Activated naive CD4-positive, alpha-beta T cell treated with anti-CD3 and anti-CD28 coated beads, Interleukin-2, amount 50 U/mL, for 24 hours (primary cell): ENCODE measurements at regions not wholly inside any gene's neighbourhood (a gene's known extent, or its start where the extent isn't known, plus 50 kb on each side); places are given as distances from the start of the nearest gene placed in this dataset.

Experiments
- H3K27ac Mint-ChIP-seq: one replicate; pipeline ENCODE4 v1.8.0; 2021; ENCODE audit warnings: mild to moderate bottlenecking, mixed read lengths
- H3K27me3 Mint-ChIP-seq: one replicate; pipeline ENCODE4 v1.8.0; 2021; ENCODE audit warnings: mixed read lengths
- H3K36me3 Mint-ChIP-seq: one replicate; pipeline ENCODE4 v1.8.0; 2021; ENCODE audit warnings: mixed read lengths
- H3K4me1 Mint-ChIP-seq: one replicate; pipeline ENCODE4 v1.8.0; 2021; ENCODE audit warnings: mixed read lengths
- H3K4me3 Mint-ChIP-seq: one replicate; pipeline ENCODE4 v1.8.0; 2021; ENCODE audit warnings: mild to moderate bottlenecking, mixed read lengths
- H3K9me3 Mint-ChIP-seq: one replicate; pipeline ENCODE4 v1.8.0; 2021; ENCODE audit warnings: mixed read lengths

DNA sequence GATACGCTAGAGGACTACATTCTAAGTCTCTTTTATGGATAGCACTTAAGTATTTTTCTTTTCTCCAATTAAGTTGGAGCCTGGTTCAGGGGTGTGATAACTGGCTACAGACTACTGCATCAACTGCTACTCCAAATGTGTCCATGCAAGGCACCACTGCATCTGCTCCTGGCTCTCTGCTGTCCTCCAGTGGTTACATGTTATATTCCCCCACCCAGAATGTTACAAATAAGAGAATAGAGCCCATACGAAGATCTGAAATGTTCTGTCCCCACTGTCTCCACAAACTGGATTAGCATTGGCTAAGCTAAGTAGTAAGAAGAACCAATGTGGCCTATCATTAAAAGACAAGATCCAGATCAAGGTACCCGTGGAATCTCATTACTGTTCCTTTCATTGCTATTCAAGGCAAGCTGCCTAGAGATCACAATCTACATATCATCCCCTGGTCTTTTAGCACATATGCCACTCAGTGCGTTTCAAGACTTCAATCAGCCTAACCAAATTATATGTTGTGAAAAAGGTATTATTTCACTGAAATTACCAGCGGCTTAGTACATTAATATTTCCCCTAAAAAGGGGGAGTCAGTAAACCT, 308.3 kb upstream of the SLC8A1 start:
- peaks cover 4% of the 10 kb centered on the region for H3K9me3 Mint-ChIP-seq
- no peak overlapping the region for H3K27ac Mint-ChIP-seq
- no peaks in the 10 kb centered on the region for H3K36me3 Mint-ChIP-seq
- H3K27me3 Mint-ChIP-seq: no peaks in the 10 kb centered on the region
- no peak overlapping the region for H3K4me3 Mint-ChIP-seq
- H3K4me1 Mint-ChIP-seq: no peaks in the 10 kb centered on the region

- H3K27me3 Mint-ChIP-seq: no peaks in the 10 kb centered on the region
- no peaks in the 10 kb centered on the region for H3K36me3 Mint-ChIP-seq
- H3K9me3 Mint-ChIP-seq: peaks cover 4% of the 10 kb centered on the region
- H3K4me3 Mint-ChIP-seq: no peak overlapping the region
- H3K4me1 Mint-ChIP-seq: no peaks in the 10 kb centered on the region
- no peak overlapping the region for H3K27ac Mint-ChIP-seq
These were observed 321.4 kb upstream of the SLC8A1 start for GRCh38 chr2:40773291-40773690.

GRCh38 chr2:40783704-40784103, 331.8 kb upstream of the SLC8A1 start:
- Mint-ChIP-seq H3K4me1 (no peaks in the 10 kb centered on the region), H3K27me3 (no peaks in the 10 kb centered on the region), H3K9me3 (peaks cover 14% of the 10 kb centered on the region), H3K4me3 (no peak overlapping the region), H3K27ac (no peak overlapping the region), H3K36me3 (no peaks in the 10 kb centered on the region)

DNA sequence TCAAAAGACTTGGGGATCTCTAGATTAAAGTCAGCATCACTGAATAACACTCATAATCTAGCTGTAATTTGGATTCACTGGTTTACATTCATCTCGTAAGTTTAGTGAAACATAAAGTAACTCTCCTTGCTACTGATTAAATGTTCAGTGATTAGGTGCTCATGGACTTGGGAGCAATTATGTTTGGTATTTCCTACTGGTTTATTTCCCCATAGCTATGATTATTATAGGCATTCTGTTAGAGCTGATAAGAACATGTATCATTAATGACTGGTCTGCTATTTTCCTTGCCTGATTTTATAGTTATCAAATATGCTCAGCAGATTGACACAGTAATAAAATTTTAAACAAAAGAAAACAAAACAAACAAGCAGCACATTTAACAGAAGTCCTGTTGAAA, 334.7 kb upstream of the SLC8A1 start:
- Mint-ChIP-seq H3K4me3 (no peak overlapping the region), H3K4me1 (no peaks in the 10 kb centered on the region), H3K27ac (no peak overlapping the region), H3K27me3 (no peaks in the 10 kb centered on the region), H3K9me3 (no peaks in the 10 kb centered on the region), H3K36me3 (no peaks in the 10 kb centered on the region)

- no peaks in the 10 kb centered on the region for H3K9me3 Mint-ChIP-seq
- H3K4me1 Mint-ChIP-seq: no peaks in the 10 kb centered on the region
- no peaks in the 10 kb centered on the region for H3K36me3 Mint-ChIP-seq
- no peak overlapping the region for H3K4me3 Mint-ChIP-seq
- no peaks in the 10 kb centered on the region for H3K27me3 Mint-ChIP-seq
- H3K27ac Mint-ChIP-seq: no peak overlapping the region
These were observed 345.2 kb upstream of the SLC8A1 start for GRCh38 chr2:40797120-40797519.

DNA sequence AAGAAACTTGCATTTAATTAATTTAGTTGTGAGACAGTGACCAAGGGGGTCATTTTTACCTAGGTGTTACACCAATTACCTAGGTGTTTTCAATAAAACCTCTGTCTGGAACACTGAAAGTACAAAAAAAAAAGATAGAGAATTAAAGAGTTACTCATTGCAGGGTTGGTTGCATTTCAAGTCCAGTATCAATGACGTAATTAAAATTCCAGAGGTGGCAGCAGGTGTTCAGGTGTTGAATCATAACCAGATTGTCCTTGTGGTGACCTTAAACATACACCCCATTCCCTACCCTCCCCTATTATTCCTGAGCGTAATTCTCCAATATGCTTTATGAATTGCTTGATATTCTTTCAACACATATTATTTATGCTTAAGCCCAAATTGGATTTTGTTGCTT, 352.0 kb upstream of the SLC8A1 start:
- H3K36me3 Mint-ChIP-seq: no peaks in the 10 kb centered on the region
- H3K4me1 Mint-ChIP-seq: no peaks in the 10 kb centered on the region
- H3K9me3 Mint-ChIP-seq: peaks cover 5% of the 10 kb centered on the region
- H3K27ac Mint-ChIP-seq: no peak overlapping the region
- no peak overlapping the region for H3K4me3 Mint-ChIP-seq
- H3K27me3 Mint-ChIP-seq: no peaks in the 10 kb centered on the region

GRCh38 chr2:40809156-40809555, 357.3 kb upstream of the SLC8A1 start:
- Mint-ChIP-seq H3K4me1 (no peaks in the 10 kb centered on the region), H3K27me3 (no peaks in the 10 kb centered on the region), H3K27ac (no peak overlapping the region), H3K9me3 (peaks cover 5% of the 10 kb centered on the region), H3K4me3 (no peak overlapping the region), H3K36me3 (no peaks in the 10 kb centered on the region)

- no peak overlapping the region for H3K27ac Mint-ChIP-seq
- no peaks in the 10 kb centered on the region for H3K36me3 Mint-ChIP-seq
- H3K4me3 Mint-ChIP-seq: no peak overlapping the region
- peaks cover 5% of the 10 kb centered on the region for H3K9me3 Mint-ChIP-seq
- no peaks in the 10 kb centered on the region for H3K27me3 Mint-ChIP-seq
- no peaks in the 10 kb centered on the region for H3K4me1 Mint-ChIP-seq
These were observed 362.7 kb upstream of the SLC8A1 start for GRCh38 chr2:40814616-40815015.

GRCh38 chr2:40820319-40820718, 368.4 kb upstream of the SLC8A1 start:
- Mint-ChIP-seq H3K4me1 (no peaks in the 10 kb centered on the region), H3K9me3 (peaks cover 9% of the 10 kb centered on the region), H3K4me3 (no peak overlapping the region), H3K36me3 (no peaks in the 10 kb centered on the region), H3K27me3 (no peaks in the 10 kb centered on the region), H3K27ac (no peak overlapping the region)

DNA sequence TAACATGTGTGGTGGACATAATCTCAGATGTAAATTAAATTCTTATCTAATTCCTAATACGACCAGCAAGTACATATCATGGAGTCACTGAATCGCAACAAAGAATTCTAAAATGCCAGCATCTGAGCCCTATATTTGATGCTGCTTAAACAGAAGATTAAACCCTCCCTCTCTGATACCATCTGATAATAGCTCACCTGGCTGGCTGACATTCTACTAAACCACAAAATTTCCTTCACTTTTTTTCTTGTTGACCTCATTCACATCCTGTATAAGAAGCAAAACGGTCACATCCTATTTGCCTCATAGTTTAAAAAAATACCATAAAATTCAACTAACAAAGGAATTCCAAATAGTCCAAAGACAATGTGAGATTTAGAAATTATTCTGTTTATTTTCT, 371.6 kb upstream of the SLC8A1 start:
- H3K27me3 Mint-ChIP-seq: no peaks in the 10 kb centered on the region
- H3K27ac Mint-ChIP-seq: no peak overlapping the region
- no peaks in the 10 kb centered on the region for H3K36me3 Mint-ChIP-seq
- H3K9me3 Mint-ChIP-seq: peaks cover 4% of the 10 kb centered on the region
- H3K4me3 Mint-ChIP-seq: no peak overlapping the region
- no peaks in the 10 kb centered on the region for H3K4me1 Mint-ChIP-seq

GRCh38 chr2:40824278-40824677, 372.4 kb upstream of the SLC8A1 start:
- H3K9me3 Mint-ChIP-seq: peaks cover 4% of the 10 kb centered on the region
- H3K27me3 Mint-ChIP-seq: no peaks in the 10 kb centered on the region

GRCh38 chr2:40827392-40827791, 375.5 kb upstream of the SLC8A1 start:
- Mint-ChIP-seq H3K4me3 (no peak overlapping the region), H3K27ac (no peak overlapping the region), H3K36me3 (no peaks in the 10 kb centered on the region), H3K4me1 (no peaks in the 10 kb centered on the region), H3K9me3 (peaks cover 4% of the 10 kb centered on the region), H3K27me3 (no peaks in the 10 kb centered on the region)

More at GRCh38 chr2:40824278-40824677, 372.4 kb upstream of the SLC8A1 start:
- H3K27ac Mint-ChIP-seq: no peak overlapping the region
- H3K4me1 Mint-ChIP-seq: no peaks in the 10 kb centered on the region
- no peak overlapping the region for H3K4me3 Mint-ChIP-seq
- no peaks in the 10 kb centered on the region for H3K36me3 Mint-ChIP-seq

DNA sequence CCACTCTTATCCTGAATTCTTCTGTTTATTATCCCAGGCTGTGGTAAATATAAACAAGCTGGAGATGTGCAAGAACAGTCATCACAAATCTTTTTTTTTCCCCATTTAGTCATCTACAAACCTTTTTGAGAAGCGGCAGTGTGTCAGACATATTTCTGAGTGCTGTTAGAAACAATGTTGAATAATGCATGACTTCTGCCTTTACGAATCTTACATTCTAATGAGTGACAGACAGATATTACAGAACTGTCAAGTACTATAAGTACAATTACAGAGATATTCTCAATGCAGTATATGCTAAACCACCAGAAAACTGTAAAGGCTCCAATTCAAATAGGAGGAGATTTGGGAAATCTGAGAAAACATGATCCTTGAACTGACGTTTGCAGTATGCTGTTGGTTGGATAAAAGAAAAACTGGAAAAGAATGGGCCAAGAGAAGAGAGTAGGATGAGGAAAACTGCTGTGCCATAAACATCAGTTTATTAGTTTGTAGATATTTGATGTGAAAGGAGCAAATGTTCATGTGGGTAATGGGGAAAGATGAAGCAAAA, 379.5 kb upstream of the SLC8A1 start:
- Mint-ChIP-seq H3K27me3 (no peaks in the 10 kb centered on the region), H3K9me3 (peaks cover 12% of the 10 kb centered on the region), H3K27ac (no peak overlapping the region), H3K4me1 (no peaks in the 10 kb centered on the region), H3K4me3 (no peak overlapping the region), H3K36me3 (no peaks in the 10 kb centered on the region)

DNA sequence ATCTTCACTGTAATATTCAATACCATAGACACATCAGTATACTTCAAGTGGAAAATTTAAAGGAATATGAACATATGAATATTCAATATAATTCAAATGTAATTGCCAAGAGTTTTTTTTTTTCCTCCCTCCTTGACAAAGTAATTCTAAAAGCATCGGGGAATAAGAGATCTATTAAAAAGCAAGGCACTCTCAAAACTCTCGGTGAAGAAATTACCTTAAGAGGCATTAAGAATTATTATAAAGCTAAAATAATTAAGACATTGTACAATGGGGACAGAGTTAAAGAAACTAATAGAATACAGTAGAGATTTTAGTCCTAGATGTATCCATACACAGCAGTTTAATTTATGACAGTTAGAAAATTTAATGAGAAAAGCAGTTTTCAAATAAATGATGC, 390.0 kb upstream of the SLC8A1 start:
- Mint-ChIP-seq H3K9me3 (peaks cover 4% of the 10 kb centered on the region), H3K27me3 (no peaks in the 10 kb centered on the region), H3K4me3 (no peak overlapping the region), H3K36me3 (no peaks in the 10 kb centered on the region), H3K4me1 (no peaks in the 10 kb centered on the region), H3K27ac (no peak overlapping the region)

DNA sequence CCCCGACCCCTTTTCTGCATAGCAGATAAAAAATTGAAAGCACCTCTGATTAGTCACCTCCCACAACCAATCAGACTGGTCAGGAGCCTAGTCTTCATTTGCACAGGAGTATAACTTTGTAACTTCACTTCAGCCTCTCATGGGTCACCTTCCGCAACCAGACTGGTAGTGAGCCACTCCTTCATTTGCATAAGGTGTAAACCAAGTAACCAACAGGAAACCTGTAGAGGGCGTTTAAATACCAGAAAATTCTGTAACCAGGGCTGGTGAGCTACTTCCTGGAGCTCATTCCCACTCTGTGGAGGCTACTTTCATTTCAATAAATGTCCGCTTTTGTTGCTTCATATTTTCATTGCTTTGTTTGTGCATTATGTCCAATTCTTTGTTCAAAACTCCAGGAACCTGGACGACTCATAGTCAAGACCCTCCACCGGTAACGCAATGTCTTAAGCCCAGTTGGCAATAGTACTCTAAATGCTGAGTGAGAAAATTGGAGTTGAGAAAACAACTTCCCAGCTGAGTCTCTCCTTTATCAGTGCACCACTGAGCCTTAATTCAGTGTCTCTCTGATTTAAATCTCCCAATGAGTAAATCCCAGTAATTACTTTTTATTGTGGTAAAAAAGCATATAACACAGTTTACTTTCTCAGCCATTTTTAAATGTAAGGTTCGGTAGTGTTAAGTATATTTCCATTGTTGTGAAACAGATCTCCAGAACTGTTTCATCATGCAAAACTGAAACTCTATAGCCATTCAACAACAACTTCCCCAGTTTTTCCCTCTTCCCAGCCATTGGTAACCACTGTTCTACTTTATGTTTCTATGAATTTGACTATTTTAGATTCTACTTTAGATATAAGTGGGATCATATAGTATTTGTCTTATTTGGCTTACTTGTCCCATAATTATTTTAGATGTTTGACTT, 392.7 kb upstream of the SLC8A1 start:
- no peak overlapping the region for H3K4me3 Mint-ChIP-seq
- H3K27me3 Mint-ChIP-seq: no peaks in the 10 kb centered on the region
- H3K36me3 Mint-ChIP-seq: no peaks in the 10 kb centered on the region
- peaks cover 6% of the 10 kb centered on the region for H3K9me3 Mint-ChIP-seq
- no peaks in the 10 kb centered on the region for H3K4me1 Mint-ChIP-seq
- H3K27ac Mint-ChIP-seq: no peak overlapping the region

GRCh38 chr2:40851661-40852060, 399.8 kb upstream of the SLC8A1 start:
- H3K4me3 Mint-ChIP-seq: no peak overlapping the region
- no peaks in the 10 kb centered on the region for H3K4me1 Mint-ChIP-seq

More at GRCh38 chr2:40851661-40852060, 399.8 kb upstream of the SLC8A1 start:
- Mint-ChIP-seq H3K27me3 (no peaks in the 10 kb centered on the region), H3K27ac (no peak overlapping the region), H3K9me3 (peaks cover 14% of the 10 kb centered on the region), H3K36me3 (no peaks in the 10 kb centered on the region)
